PC-9 (cell line): ENCODE measurements at regions not wholly inside any gene's neighbourhood (a gene's known extent, or its start where the extent isn't known, plus 50 kb on each side); places are given as distances from the start of the nearest gene placed in this dataset.

Source experiments
- CTCF ChIP-seq: fragments of 200-600 bp; sonication (generic); conservative IDR thresholded peaks from 2 replicates; pipeline ENCODE4 v1.6.1; 2017; ENCODE audit warnings: mixed run types, antibody characterized with exemption, mild to moderate bottlenecking, moderate library complexity
- EZH2 ChIP-seq: fragments of 200-600 bp; sonication (generic); IDR thresholded peaks from 2 replicates; pipeline ENCODE4 v1.8.0; 2017; ENCODE audit warnings: antibody characterized with exemption, low read depth

- TF ChIP-seq CTCF (no peak), EZH2 (no peak)
Observed at GRCh38 chr13:69198706-69199105, 908.9 kb upstream of the ATXN8OS start.
